Activated naive CD4-positive, alpha-beta T cell treated with anti-CD3 and anti-CD28 coated beads, Interleukin-2, amount 50 U/mL, for 16 hours (primary cell): ENCODE measurements at regions not wholly inside any gene's neighbourhood (a gene's known extent, or its start where the extent isn't known, plus 50 kb on each side); places are given as distances from the start of the nearest gene placed in this dataset.
"Not testable (repeated sequence)": the region's sequence is repeated elsewhere in the genome, so short reads cannot be mapped to it uniquely, and the experiment has no call there.

Source experiments
- DNase-seq: peaks from one replicate; pipeline ENCODE4 v3.0.0-alpha.2; 2020

GRCh38 chr4:18180892-18181291 lies 159.3 kb upstream of the LCORL start:
- no peak for DNase-seq

GRCh38 chr4:18180122-18180521 lies 158.6 kb upstream of the LCORL start:
- DNase-seq = no peak

- no peak for DNase-seq
These were observed 150.3 kb upstream of the LCORL start for GRCh38 chr4:18171896-18172295.

DNA sequence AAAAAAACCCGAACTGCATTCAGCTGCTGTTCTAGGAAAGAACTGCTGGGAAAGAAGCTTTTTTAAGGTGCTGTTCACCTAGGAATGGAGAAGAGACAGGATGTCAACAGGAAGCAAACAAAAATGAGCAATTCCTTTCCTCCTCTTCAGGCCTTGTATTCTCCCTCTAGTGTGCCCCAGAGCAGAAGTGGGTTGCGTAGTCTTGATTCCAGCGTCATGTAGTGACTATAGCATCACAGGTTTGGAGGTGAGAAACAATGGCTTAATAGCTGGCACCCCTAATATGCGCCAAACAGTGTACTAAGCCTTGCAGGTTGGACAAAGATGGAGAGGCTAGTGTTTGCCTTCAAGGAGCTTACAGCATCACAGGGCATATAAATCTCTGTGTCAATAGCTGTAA lies 146.3 kb upstream of the LCORL start:
- no peak for DNase-seq

- DNase-seq = no peak
These were observed 145.4 kb upstream of the LCORL start for GRCh38 chr4:18166925-18167324.

- DNase-seq = no peak
These were observed 140.9 kb upstream of the LCORL start for GRCh38 chr4:18162453-18162852.

DNA sequence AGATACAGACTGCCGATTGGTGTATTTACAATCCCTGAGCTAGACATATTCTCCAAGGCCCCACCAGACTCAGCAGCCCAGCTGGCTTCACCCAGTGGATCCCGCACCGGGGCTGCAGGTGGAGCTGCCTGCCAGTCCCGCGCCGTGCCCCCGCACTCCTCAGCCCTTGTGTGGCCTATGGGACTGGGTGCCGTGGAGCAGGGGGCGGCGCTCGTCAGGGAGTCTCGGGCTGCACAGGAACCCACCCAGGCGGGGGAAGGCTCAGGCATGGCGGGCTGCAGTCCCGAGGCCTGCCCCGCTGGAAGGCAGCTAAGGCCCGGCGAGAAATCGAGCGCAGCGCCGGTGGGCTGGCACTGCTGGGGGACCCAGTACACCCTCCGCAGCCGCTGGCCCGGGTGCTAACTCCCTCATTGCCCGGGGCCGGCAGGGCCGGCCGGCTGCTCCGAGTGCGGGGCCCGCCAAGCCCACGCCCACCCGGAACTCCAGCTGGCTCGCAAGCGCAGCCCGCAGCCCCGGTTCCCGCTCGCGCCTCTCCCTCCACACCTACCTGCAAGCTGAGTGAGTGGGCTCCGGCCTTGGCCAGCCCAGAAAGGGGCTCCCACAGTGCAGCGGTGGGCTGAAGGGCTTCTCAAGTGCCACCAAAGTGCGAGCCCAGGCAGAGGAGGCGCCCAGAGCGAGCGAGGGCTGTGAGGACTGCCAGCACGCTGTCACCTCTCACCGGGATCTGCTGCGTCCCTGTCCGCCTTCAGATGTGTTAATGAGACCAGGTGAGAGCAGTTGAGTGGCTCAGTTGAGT lies 137.8 kb upstream of the LCORL start:
- DNase-seq = not testable (repeated sequence)

DNA sequence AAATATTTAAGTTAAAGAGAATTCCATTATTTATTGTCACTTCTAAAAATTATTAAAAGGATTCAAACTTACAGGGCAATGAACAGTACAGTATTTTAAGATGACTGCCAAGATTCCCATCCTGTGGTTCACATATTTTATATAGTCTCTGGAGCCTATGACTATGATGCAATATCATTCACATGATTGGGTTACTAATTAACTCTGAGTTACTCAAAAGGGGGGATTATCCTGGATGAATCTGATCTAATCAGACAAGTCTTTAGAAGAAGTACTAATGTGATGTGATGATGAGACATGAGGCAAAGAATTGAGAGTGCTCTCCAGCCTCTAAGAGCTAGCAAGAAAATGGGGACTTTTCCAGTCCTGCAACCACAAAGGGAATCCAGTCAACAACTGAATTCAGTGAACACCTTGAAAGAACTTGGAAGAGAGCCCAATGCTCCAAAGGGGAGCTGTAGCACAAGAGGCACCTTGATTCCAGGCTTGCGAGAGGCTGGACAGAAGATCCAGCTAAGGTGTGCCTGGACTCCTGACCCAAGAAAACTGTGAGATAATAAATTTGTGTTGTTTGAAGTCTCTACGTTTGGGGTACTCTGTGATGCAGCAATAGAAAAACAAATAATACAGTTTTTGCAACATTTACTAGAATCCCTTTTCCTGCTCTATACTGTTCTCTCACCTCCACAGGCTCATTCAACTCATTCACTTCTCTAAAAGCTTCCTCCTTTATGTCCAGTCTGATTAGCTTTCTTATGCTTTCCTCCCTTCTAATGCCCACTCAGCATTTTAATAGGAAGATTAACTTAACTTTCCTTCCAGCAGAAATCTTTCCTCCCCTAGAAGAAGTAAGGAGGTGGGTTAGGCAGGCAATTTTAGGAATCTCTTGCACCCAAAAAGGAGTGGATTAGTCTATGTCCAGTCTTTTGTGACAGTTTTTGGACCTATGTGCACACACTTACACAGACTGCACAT lies 133.8 kb upstream of the LCORL start:
- no peak for DNase-seq

- no peak for DNase-seq
These were observed 116.6 kb upstream of the LCORL start for GRCh38 chr4:18138076-18138665.

GRCh38 chr4:18134111-18134510 lies 112.6 kb upstream of the LCORL start:
- no peak for DNase-seq

DNA sequence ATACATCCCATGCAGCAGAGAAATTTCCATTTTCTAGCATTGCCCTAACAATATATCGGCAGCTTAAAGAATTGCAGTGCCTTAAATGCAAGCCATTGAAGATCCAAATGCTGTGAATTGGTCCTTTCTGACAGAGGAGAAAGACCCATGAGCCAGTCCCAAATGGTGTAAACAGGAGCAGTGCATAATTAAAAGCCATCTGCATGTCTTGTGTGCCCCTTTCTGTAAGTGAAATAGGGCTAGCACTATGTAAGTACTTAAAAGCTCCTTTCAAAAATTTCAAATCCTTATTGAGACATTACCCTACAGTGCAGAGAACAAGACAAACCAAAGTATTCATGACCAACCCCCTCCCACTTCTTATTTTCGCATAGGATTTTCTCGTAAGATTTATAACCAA lies 108.7 kb upstream of the LCORL start:
- no peak for DNase-seq

GRCh38 chr4:18128241-18128640 lies 106.7 kb upstream of the LCORL start:
- DNase-seq = no peak

DNA sequence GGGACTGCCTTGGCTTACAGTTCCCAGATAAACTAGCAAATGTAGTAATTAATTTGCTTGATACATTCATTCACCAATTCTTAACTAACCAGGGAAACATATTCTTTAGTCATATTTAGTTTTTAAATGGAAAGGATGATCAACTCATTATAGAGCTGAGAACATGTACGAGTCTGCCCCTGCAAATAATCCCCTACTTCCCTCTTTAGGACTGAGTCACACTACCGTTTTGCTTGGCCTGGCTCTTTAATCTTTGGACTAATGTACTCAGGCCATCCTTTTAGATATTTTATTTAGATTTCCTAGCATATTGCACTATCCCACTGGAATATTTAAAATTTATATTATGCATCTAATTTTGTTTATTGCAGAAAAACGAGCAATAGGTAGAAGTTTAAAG lies 105.5 kb upstream of the LCORL start:
- no peak for DNase-seq

GRCh38 chr4:18113710-18114331 lies 92.3 kb upstream of the LCORL start:
- DNase-seq = no peak

DNA sequence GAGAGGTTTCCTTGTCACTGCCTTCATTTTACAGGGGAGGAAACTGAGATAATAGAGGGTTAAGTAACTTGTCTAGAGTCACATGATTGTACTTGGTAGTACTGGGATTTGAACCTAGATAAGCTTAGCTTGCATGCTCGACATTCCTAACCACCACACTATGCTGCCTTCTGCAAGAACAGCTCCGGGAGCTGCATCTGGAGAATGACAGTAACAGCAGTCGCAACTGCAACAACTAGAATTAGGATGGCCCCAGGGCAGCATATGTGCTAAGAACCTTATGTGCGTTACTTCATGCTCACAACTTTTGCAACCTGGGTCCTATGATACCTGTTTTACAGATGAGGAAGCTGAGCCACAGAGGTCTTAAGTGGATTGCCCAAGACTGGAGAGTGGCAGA lies 89.5 kb upstream of the LCORL start:
- no peak for DNase-seq

DNA sequence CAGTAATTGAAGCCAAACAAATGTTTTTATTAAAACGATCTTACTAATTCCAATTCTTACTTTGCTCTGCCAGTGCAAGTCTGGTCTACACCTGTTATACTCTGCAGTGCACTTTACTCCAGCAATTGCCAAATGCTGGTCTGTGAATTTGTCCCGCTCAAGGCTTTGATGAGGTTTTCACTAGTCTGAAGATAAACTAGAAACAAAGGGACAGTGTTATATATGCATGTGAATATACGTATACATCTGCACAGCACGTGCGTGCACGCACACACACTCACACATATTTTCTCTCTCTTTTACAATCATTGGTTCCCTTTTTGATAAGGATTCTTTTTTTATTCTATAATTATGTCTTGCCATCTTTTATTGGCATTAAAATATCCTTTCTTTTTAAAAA lies 88.5 kb upstream of the LCORL start:
- no peak for DNase-seq

DNA sequence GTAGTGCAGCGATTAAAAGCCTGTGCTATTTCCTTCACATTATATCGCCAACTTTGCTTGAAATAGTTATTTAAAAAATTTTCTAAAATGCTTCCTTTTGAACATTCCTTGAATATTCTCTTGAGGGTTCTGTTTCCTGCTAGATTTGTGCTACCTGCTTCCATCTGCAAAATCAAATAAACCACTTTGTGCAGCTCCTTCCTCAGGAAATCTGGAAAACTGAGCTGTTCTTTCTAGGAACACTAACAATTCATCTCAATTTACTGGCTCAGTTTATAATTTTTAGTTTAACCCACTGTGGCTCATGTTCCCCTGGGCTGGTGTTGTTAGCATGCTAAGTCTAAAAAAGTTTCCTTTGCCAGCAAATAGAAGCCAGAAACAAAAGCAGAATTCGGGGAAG lies 88.1 kb upstream of the LCORL start:
- DNase-seq = no peak

- not testable (repeated sequence) for DNase-seq
These were observed 86.4 kb upstream of the LCORL start for GRCh38 chr4:18107848-18108528.

GRCh38 chr4:18106620-18107019 lies 85.1 kb upstream of the LCORL start:
- no peak for DNase-seq

DNA sequence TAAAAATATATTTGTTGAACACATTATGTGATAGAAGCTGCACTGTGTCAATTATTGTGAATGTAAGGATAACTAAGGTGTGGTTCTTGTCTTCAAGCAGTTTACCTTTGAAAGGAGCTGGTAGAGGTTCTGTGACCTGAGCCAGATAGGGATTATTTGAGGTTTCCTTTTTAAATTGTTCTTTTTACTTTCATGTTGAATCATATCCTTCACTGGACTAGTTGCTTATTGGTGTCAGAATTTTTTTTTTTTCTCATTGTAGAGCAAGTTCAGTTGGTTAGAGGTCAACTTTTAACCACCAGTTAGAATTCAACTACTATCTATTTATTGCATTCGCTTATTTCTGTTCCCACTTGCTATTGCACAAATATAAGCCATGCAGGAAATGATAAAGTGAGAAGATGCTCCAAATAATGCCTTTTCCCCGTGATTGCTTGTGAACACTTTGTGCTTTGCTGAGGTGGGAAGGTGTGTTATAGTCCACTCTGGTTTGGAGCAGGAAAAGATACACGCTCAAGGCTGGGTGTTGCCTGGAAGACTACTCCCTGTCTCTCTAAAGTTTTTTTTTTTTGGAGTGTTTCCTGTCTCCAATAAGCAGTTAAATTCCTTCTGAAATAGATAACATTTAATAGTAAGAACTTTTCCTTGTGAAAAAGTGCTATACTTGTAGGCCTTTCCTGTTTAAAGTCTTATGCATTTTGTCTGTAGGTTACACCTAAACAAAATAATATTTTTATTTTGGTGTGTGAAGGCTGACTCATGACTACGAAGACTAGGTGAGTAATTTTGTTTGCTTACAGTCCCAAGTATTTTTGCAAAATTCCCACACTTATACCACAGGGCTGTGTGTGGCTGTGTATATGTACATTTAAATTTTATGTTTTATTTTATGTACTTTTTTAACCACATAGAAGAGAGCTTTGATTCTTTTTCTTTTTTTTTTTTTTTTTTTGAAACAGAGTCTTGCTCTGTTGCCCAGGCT lies 83.8 kb upstream of the LCORL start:
- no peak for DNase-seq
